ENCODE measurements at regions not wholly inside any gene's neighbourhood (a gene's known extent, or its start where the extent isn't known, plus 50 kb on each side); places are given as distances from the start of the nearest gene placed in this dataset.

DNA sequence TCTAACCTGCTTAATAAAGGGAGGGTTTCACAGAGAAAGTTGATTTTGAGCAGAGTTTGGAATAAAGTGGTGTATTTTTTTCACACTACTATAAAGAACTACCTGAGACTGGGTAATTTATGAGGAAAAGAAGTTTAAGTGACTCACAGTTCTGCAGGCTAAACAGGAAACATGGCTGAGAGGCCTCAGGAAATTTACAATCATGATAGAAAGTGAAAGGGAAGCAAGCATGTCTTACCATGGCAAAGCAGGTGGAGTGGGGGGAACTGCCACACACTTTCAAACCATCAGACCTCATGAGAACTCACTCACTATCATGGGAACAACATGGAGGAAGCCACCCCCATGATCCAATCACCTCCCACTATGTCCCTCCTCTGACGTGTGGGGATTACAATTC is 546.7 kb downstream of the EPHA4 start:
- DNase-seq, result no peak

DNA sequence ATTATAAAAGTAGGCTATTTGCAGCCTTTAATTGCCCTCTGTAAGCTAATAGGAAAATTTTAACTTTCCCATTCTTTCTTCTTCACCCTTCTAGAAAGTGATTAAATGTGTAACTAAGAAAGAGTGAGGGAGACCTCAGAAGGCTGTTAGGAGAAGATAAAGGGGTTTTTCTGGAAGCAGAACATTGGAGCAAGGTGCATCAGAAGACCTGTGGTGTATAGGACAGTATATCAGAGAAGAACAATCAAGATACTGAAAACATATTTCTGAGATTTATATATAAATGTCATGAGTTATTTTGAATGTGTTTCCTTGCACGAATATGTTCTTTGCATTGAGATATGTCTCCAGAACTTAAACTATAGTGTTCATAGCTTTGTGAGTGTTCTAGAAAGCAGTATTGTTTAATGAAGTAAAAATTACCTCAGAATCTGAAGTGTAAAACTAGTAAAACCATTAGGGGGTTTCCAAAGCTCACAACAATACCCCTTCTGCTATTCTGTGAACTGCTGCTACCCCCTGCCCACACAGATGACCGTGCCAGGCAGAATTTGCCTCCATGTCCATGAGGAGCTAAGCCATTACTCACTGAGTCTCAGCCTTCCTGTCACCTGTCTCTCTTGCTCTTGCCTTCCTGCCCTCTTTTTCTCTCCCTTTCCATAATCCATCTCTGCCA is 537.9 kb downstream of the EPHA4 start:
- no peak for DNase-seq

DNA sequence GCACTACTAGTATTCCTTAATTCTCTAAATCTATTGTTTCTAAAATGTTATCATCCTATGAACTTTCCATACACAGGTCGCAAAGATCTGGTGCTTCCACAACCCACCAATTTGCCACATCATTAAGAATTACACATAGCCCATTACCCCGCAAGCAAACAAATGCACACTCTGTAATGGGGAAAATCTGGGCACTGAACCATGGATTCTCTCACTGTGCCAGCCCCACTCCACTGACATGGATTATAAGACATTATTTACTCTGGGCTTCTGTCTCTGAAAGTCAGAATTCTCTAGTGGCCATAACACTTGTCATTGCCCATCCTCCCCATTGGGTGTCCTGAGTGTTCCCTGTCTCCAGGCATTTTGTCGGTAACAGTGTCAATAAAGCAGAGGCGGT is 537.1 kb downstream of the EPHA4 start:
- DNase-seq, result no peak

- no peak for DNase-seq
Measured at GRCh38 chr2:221042926-221043325, 529.2 kb downstream of the EPHA4 start.

GRCh38 chr2:221044781-221045180 is 527.3 kb downstream of the EPHA4 start:
- no peak for DNase-seq

DNA sequence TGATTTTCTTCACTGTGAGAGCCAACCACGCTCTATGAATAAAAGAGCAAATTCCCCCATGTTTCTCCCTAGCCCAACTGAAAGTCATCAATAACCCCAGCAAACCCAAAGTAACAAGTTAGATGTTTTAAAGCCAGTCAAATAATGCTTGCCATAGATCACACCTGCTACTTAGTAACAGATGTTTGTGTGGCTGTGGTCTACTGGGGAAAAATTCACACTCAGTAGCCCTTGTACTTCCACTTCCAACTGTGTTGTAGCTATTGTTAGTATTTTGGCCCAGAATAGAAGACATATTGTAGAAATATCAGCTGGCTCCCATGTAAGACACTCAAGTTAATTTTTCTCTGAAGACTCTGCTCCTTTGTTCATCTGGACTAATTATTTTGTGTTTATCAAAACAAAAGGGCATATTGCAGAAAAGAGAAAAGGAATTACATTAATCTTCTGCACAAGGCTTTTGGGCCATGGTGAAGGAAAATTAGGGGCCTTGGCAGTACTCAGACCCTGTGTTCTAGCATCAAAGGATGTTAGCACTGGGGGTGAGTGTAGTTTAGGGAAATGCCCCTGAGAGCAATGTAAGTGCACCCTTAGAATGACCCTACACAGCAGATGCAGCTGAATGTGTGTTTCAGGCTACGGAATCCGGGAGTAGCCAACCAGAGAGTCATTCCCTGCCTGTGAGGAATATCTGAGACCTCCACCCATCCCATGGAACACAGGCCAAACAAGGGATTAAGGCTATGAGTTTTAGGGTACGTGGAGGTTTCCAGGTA is 521.9 kb downstream of the EPHA4 start:
- no peak for DNase-seq

GRCh38 chr2:221051162-221051561 is 520.9 kb downstream of the EPHA4 start:
- no peak for DNase-seq

DNA sequence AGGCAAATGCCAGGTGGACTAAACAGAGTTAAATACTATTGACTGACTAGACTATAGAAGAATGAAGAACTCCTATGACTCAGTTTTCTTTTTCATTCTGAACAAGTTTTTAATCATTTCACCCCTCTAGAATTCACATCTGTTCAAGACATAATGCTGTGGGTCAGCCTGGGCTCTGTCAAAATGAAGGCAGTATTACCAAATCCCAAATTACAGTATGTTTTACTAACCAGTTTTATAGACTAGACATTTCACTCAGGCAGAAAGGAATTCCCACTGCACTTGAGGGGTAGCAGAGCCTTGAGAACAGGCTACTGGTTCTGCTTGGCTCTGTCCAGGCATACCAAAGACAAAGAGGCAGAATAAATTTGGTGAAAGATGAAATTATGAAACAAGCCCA is 511.7 kb downstream of the EPHA4 start:
- DNase-seq, result no peak

- no peak for DNase-seq
Measured at GRCh38 chr2:221063568-221063967, 508.5 kb downstream of the EPHA4 start.

DNA sequence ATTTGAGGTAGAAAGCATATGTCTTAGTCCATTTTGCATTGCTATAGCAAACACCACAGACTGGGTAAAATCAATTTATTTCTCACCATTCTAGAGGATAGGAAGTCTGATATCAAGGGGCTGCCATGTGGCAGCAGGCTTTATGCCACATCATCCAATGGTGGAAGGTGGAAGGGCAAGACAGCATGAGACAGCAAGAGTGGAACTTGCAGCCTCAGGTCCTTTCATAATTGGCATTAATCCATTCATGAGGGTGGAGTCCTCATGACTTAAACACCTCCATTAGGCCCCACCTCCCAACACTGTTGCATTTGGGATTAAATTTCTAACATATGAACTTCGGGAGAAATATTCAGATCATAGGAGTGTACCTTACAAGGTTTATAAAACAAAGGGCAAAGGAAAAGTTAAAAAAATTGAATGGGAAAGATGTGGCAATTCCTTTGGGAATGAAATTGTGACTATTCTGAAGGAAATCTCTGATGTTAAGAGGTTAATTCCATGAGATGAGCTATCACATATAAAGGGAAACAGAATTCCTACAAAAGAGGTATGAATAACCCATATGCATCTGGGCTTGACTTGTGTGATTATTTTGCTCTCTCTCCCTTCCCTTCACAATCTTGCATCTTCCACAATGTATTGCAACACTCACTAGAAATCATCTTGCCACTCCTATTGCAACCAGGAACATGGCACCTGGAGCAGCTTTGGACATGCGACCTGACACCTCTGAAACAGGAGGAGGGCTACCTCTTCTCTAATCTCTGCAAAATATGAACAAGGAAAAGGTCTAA is 507.8 kb downstream of the EPHA4 start:
- DNase-seq, result no peak

- no peak for DNase-seq
Measured at GRCh38 chr2:221064880-221065279, 507.2 kb downstream of the EPHA4 start.

GRCh38 chr2:221068123-221068522 is 504.0 kb downstream of the EPHA4 start:
- no peak for DNase-seq

DNA sequence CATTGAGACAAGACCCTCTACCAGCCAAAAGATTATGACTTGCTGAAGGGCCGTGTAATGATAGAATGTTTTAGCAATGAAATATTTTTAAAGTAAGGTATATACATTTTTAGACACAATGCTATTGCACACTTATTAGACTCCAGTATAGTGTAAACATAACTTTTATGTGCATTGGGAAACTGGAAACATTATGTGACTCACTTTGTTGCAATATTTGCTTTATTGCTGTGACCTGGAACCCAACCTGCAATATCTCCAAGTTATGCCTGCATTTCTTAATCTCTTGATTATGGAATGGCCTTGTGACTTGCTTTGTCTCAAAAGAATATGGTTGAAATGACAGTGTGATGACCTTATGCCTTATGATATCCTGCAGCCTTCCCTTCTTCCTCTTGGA is 502.0 kb downstream of the EPHA4 start:
- DNase-seq, result no peak

DNA sequence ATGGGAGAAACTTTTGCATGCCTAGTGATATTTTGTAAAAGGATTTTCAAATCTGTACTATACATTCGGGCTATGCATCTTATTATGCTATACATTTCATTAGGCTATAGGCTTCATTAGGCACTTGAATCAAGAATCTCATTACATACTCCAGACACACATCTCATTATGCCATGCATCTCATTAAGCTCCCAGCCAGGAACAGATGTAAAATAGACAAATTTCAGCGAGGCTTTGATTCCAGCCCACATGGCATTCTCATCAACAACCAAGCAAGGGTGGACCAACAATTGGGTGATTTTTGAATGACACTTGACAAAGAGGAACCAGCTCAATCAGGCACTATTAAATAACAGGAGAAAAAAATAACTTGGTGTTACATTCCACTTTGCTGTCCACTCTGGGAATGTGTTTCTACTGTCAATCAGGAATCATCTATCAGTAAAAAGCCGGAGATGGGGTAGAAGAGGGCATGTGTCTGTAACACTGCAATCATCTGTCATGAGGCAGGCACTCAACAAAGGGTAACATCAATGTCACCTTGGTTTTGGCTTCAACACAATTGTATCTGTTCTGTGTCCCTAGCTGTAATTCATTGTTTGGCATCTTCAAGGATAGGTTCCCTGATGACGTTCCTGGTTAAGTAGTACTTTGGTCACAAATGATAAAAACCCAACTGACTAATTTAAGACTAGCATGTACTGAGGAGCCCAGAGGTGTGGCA is 498.6 kb downstream of the EPHA4 start:
- no peak for DNase-seq

DNA sequence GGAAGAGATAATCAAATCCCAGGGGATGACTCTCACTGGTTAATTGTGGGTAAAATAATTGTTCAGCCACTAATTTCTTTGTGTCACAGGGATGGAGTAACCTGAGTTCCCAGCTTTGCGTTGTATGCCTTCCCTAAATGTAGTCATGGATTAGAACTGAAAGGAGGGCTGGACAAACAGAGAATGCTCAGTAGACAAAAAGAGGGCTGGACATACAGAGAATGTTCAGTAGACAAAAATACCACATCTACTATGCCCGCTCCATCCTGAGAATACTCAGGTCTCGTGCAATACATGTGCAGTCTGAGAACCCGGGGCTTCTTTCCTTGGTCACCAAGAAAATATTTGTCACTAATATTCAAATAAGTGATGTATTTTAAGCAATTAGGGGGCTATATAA is 497.9 kb downstream of the EPHA4 start:
- no peak for DNase-seq

DNA sequence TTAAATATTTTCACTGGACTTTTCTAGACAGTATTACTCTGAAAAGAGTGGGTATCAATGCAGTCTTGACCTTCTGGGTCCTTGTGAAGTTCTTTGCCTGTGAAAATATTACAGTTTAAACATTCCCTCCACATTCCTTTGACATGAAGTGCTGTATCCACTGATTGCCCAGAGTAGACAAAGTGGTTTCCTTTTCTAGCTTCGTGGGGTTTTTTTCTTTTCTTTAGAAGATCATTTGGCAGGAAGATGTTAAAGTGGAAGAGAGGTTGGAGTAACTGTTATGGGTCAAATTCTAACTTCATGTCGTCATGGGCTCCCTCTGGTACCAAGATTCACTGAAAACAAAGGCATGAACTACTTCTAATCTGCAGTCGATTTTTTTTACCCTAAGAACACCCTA is 496.9 kb downstream of the EPHA4 start:
- DNase-seq, result no peak

DNA sequence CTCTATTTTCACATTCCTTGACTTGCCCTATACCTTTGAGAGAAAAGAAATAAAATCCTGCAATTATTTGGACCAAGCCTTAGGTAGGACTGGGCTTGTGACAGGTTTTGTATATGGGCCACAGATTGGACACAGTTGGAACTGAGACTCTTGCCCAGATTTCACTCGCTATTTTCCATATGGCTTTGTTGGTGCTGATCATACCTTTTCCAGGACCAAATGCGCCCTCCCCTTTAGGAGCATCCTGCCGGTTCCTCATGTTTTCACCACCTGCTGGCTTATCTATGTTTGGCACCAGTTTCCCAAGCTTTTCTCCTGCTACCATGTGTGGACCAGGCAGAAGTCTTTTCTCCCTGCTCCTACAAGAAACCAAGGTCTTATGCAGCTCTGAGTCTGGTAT is 494.9 kb downstream of the EPHA4 start:
- DNase-seq, result no peak

- DNase-seq, result no peak
Measured at GRCh38 chr2:221077799-221078198, 494.3 kb downstream of the EPHA4 start.

DNA sequence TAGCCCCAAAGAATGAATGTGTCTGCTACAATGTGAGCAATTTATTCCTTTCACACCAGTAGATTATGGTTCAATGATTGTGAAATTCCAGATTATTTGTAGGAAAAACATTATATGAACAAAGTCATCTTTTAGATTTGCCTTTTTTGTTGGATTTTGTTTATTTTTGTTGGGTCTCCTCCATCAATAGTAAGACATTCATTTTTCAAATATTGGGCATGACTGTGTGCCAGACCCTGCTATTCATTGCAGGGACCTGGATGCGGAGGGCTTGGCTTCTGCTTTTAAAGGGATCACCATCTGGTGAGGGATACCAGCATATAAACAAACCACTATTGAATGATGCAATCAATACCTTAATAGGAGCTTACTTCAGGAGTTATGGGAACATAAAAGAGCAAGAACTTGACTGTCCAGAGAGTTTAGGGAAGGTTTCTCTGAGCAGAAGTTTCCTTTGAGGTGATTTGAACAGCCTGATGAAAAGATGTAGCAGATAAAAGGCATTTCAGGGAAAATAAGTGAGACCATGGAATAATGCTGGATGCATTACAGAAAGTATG is 486.7 kb downstream of the EPHA4 start:
- DNase-seq, result no peak

DNA sequence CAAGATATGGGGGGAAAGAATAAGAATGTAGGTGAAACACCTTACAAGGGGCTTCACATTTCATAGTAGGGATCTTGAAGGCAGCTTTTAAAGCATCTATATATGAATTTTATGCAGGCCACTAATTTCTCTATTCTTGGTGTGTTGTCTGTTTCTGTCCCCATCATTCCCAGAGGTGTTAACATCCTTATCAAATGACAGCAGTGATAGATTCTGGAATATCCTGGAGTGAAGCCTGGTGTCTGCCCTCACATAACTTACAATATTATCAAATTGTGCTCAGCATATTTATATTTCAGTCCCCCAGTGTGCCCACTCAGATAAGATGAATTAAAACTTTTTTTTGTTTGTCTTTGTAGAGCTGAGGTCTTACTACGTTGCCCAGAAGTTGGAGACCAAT is 486.2 kb downstream of the EPHA4 start:
- DNase-seq, result no peak

- DNase-seq, result no peak
Measured at GRCh38 chr2:221087779-221088178, 484.3 kb downstream of the EPHA4 start.

- DNase-seq, result no peak
Measured at GRCh38 chr2:221088506-221088905, 483.6 kb downstream of the EPHA4 start.

- DNase-seq, result no peak
Measured at GRCh38 chr2:221095356-221095755, 476.7 kb downstream of the EPHA4 start.

All from hippocampal formation (tissue), 2 donors.